ENCODE measurements at regions not wholly inside any gene's neighbourhood (a gene's known extent, or its start where the extent isn't known, plus 50 kb on each side); places are given as distances from the start of the nearest gene placed in this dataset.

- no peak for DNase-seq
These were observed 688.9 kb upstream of the ID2 start for GRCh38 chr2:7992612-7993602.

- DNase-seq: no peak
These were observed 687.4 kb upstream of the ID2 start for GRCh38 chr2:7994397-7994951.

DNA sequence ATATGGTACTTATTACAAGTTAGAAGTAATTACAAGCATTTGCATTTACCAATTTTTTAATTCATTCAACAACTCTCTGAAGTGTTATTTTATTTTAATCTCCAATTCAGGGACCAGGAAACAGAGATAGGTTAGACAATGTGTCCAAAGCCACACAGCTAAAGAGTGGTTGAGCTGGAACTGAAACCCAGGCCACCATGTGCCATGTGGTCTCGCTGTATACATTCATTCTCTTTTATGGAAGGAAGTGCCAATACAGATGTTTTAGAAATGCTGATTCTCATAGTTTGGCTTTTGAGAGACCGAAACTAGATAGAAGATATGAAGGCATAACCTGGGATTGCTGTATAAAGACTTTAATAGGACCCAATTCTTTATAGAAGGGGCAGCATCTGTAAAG lies 684.6 kb upstream of the ID2 start:
- DNase-seq: no peak

DNA sequence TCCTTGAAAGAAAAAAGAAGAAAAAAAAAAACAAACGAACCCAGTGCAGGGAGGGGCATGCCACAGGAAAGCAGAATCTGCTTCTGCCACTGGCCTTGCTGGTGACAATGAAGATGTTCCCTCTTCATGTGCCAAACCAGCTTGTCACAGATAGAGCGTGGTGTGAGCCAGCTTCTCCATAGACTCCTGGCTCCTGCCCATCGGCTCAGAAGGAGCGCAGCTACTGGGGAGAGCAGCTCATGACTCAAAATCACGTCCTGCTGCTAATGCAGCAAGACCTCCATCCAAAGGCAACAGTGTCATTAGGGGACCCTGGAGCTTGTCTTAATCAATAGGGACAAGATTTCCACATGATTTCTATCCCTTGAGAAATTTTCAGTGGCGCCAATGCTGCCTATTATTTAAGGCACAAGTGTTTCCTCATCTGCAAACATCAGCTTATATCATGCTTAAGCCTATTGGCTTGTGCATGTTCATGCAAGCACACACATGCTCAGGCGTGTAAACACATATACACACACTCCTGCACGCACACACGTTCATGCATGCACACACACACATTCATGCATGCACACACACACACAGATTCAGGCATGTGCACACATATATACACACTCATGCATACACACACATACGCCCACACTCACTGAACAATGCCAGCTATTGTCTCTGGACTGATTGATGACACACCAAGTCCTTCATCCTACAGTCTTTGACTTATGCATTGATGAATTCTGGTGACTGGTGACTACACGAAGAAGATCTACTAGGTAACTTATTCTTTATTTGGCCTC lies 682.0 kb upstream of the ID2 start:
- no peak for DNase-seq

DNA sequence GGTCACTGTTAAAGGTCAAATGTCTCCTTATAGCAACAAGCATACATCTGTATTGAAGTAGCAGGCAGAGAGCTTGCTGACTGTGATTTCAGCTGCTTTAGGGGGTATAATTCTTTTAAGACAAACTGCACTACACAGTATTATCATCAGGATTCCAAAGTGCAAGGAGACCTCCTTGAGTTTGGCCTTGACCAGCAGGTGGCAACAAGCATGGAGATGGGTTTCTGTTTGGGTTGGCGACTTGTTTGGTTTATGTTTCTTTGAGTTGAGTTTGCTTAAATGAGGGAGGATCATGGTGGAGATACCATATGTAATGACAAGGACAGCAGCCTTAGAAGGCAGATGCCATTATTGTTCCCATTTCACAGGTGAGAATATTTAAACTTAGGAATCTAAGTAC lies 681.0 kb upstream of the ID2 start:
- DNase-seq: no peak

DNA sequence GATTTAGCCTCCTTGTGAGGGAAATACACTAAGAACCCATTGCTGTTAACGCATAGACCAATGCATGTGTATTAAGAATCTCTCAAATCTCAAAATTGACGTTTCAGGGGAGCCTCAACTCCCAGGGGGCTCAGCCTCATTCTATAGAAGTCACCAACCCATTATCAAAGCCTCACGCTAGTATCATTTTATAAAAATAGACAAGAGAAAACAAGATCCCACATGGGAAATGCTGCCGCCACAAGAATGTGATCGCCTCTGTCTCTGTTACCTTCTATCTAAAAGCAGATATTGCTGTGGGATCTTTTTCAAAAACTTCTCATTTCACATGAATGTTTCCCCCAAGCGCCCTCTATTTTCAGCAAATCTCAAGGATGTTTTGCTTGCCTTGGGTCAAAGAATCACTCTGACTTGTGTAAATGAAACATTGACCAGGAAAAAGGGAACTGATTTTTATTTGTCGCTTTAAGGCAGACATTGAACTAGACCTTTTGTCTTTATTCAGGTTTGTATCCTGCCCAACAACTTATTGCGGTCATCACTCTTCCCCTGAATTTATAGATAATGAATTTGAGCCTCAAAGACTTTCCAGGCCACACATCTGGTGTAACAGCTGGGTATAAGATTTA lies 679.0 kb upstream of the ID2 start:
- no peak for DNase-seq

DNA sequence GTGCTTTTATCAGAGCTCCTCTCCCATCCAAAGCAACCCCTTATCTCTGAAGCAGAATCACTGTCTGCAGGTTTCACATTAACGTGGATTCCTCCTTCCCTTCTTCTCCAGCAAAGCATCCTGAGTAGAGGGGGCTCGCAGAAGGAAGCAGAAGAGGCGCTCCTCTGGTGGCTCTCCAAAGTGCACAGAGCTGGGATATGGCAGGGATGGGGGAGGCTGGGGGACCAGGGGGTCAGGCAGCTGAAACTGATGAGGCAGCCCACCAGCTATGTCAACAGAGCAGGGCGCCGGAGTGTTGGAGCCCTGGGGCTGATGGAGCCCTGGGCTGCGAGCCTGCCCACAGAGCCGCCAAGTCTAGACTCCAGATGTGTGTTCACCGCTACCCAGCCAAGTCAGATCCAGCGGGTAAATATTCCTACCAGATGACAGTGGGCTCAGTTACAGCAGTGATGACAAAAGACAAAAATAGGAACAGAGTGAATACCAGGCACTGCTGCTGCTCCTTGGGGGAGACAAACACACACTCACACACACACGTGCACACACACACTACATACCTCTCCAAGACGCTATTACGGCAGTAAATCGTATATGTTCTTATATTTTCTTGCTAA lies 678.3 kb upstream of the ID2 start:
- no peak for DNase-seq

- DNase-seq: no peak
These were observed 677.6 kb upstream of the ID2 start for GRCh38 chr2:8004250-8004681.

DNA sequence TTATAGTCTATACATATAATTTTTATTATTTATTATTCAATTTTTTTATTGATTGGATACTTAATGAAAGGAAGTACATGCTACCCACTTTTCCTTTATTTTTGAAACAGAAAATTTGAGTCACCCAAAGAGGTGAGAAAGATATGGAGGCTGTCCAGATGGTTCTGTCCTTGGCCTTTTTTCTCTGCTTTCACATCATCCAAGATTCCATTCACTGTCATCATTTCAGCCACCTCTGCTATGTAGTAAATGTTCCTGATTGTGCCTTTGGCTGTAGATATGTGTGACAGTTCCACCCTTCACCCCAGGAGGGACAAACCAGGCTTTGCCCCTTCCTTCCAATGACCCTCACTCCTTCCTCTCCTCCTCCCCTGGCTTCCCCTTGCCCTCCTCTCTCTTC lies 675.7 kb upstream of the ID2 start:
- no peak for DNase-seq

GRCh38 chr2:8006626-8007025 lies 675.2 kb upstream of the ID2 start:
- no peak for DNase-seq

DNA sequence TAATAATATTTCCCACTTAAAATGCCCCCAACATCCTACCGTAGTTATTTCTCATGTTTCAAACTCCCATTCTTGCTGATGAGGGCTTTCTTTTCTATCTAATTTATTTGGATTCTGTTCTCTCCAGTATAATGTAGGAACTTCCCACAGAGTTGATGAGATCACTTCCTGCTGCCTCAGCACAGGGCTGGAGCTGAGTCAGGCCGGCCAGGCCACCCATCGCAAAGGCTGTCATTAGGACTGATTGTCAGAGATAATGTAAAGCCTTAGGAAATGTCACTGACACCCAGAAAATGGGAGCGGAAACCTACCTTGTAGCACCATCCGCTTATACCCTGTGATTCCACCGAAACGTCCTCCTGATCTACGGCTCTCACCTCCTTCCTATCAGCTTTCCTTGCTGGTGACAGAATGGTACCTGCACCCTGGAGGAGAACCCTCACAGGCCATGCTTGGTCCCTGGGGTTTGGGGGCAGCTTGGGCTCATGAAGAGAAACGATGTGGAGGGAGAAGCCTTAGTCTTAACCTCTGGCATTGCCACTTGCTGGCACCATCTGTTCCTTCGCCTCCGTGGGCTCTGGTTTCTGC lies 672.8 kb upstream of the ID2 start:
- no peak for DNase-seq

DNA sequence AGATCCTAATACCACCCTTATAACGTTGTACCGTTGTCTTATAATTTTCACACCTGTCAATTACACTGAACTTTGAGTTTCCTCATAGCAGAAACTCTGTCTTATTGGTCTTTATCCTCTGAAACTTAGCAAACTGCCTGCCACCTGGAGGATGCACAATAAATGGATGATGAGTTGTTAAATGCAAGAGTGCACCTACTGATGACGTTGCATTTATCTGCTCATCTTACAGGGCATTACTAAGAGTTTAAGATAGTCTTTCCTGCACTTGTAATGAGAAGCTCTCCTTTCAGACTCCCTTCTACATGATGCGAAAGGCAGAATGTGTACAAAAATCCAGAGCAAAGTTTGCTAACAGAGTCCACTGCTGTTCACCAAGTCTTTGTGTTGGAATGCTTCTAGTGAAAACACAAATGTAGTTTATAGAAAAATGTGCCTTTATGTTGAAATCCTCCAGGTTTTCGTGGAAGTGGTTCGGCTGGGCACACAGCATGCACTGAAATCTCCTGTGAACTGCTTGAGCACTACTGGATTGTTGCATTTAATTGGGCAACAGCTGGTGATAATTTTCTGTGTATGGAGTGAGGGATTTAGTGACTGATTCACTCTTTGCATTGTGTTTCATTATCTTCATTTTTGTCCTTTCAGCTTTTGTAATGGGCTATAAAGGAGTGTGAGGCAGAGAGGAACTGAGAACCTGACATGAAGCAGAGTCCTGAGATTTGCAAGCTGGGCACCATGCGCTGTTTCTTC lies 665.8 kb upstream of the ID2 start:
- DNase-seq: no peak

DNA sequence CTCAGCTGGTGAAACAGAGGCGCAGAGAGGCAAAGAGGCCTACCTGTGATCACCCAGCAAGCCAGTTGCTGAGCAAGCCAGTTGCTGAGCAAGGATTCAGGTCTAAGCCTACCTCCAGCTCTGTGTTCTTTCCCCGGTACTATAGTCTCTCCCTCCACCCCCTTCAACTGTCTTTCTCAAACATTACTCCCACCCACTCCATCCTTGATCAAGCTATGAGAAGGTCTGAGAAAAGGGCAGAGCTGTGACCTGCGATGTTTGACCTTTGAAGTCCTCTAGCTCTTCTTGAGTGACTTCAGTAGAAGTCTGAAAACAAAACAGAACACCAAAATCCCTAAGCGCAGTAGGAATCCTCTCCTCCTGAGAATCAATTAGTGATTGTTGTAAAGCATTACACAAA lies 665.2 kb upstream of the ID2 start:
- DNase-seq: no peak

DNA sequence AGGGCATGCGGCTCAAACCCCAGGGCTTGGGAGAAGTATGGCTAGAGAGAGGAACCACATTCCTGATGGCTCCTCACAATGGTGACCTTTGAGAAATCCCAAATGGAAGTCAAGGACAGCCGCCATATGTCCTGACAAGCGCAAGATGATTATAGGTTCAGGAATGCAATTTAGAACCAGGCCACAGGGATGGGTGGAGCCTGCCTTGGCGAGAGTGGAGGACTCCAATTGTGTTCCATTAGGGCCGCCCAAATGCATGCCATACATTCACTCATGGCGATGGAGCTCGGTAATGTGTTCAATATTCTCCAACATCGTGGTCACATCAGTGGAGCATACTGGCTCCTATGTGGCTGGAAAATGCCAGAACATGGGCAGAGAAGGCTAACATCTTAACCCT lies 662.9 kb upstream of the ID2 start:
- no peak for DNase-seq

- no peak for DNase-seq
These were observed 661.9 kb upstream of the ID2 start for GRCh38 chr2:8019934-8020333.

DNA sequence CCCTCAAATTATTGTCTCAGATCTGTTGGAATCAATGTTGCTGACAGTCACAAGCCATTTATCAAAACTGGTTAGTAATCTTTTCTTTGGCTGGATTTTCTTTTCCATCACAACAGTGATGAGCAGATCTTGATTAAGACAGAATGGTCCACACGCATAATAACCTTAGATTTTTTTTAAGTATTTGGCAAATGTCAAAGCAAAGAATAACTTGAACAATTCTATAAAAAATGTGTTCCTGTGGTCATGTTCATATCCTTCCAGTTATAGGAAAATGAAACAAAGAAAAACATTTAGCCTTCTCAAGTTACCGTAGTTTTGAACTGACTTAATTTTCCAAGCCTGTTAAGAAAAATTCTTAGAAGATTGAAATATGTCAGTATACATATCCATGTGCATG lies 659.9 kb upstream of the ID2 start:
- DNase-seq: no peak

GRCh38 chr2:8022908-8023640 lies 658.8 kb upstream of the ID2 start:
- no peak for DNase-seq

DNA sequence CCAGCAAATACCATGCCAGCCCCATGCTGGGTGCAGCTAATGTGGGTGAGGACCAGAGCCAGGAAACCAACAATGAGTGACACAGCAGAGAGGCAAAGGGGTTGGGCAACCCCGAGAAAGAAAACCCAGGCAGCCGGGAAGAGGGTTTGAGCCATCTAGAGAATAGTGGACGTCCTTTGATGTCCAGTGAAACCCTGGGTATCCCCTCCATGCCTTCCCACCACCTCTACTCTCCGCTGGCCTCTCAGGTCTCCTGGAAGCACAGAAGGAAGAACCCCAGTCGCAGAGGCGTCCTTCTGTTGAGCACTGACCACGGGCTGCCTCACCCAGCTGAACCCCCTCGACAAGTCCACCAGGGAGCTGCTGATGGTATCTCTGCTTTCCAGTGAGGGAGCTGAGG lies 657.4 kb upstream of the ID2 start:
- no peak for DNase-seq

GRCh38 chr2:8026381-8026780 lies 655.5 kb upstream of the ID2 start:
- no peak for DNase-seq

DNA sequence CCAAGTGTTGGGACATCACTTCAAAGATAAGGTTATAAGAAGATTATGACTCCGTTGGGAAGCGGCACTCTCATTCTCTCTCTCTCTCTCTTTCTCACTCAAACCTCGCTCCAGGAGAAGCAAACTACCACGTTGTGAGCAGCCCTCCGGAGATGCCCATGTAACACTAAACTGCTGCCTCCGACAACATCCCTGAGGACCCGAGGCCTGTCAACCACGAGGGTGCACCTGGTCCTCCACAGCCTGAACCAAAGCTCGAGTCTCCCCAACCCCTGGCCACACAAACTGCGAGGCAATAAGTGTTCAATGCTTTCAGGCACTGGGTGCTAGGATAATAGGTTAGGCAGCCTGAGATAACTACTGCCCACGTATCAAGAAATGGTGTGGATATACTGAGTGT lies 654.5 kb upstream of the ID2 start:
- DNase-seq: no peak

- DNase-seq: no peak
These were observed 653.8 kb upstream of the ID2 start for GRCh38 chr2:8028036-8028435.
